Activated CD4-positive, alpha-beta T cell treated with anti-CD3 and anti-CD28 coated beads for 36 hours (primary cell): ENCODE measurements at regions not wholly inside any gene's neighbourhood (a gene's known extent, or its start where the extent isn't known, plus 50 kb on each side); places are given as distances from the start of the nearest gene placed in this dataset.
A peak's percentile ranks its signal among the peaks of the same experiment; 100 is the strongest.

Source experiments
- ATAC-seq: fragments of 200-7000 bp; cut with Tn5 transposase; one replicate; pipeline ENCODE4 v1.10.0; 2021; ENCODE audit warnings: mild to moderate bottlenecking, moderate library complexity
- CTCF ChIA-PET: fragments of 350-600 bp; sonication (Branson Sonifier 250); formaldehyde crosslinking; loops from one replicate; lab custom pipeline; 2021; ENCODE audit warnings: antibody characterized with exemption; lab: Charles Lee
- POLR2A ChIA-PET: fragments of 350-600 bp; sonication (Branson Sonifier 250); formaldehyde crosslinking; loops from one replicate; lab custom pipeline; 2021; ENCODE audit warnings: antibody characterized with exemption, inconsistent platforms; lab: Charles Lee
- DNase-seq: peaks from one replicate; pipeline ENCODE4 v3.0.0-alpha.2; 2020
- H3K27ac Mint-ChIP-seq: one replicate; pipeline ENCODE4 v1.8.0; 2021; ENCODE audit warnings: mixed read lengths
- H3K27me3 Mint-ChIP-seq: one replicate; pipeline ENCODE4 v1.8.0; 2021; ENCODE audit warnings: mixed read lengths
- H3K36me3 Mint-ChIP-seq: one replicate; pipeline ENCODE4 v1.8.0; 2021; ENCODE audit warnings: low read depth, mixed read lengths
- H3K4me1 Mint-ChIP-seq: one replicate; pipeline ENCODE4 v1.8.0; 2021; ENCODE audit warnings: mixed read lengths
- H3K4me3 Mint-ChIP-seq: one replicate; pipeline ENCODE4 v1.8.0; 2021; ENCODE audit warnings: mild to moderate bottlenecking, moderate library complexity, mixed read lengths
- H3K9me3 Mint-ChIP-seq: one replicate; pipeline ENCODE4 v1.8.0; 2021; ENCODE audit warnings: low read depth, mixed read lengths
- intact Hi-C, 2 experiments: fragments of 100-400 bp; cut with DNase I in 1 of 2; cut with micrococcal nuclease in 1 of 2; formaldehyde crosslinking; loops; one replicate each; pipeline versions ENCODE4 v1.14.2 to v1.15.1; 2022 to 2024; cut with DNase I, micrococcal nuclease

- H3K4me1 Mint-ChIP-seq, result peaks cover 22% of the 10 kb centered on the region
- CTCF ChIA-PET, result no interaction called here
- DNase-seq (no peak), ATAC-seq (no peak)
- no peaks in the 10 kb centered on the region for H3K9me3 Mint-ChIP-seq
- H3K36me3 Mint-ChIP-seq, result no peaks in the 10 kb centered on the region
- no peak overlapping the region for H3K4me3 Mint-ChIP-seq
- POLR2A ChIA-PET, result interaction anchor here (0.6 to 0.7 kb wide), 2 partner anchors 46 to 792 kb away, joined by 3 read pairs; no protein-coding TSS in a partner anchor
- H3K27ac Mint-ChIP-seq, result no peak overlapping the region
- H3K27me3 Mint-ChIP-seq, result no peaks in the 10 kb centered on the region
- intact Hi-C loops, result no loop called here
Observed at GRCh38 chr14:76974365-76974764, 54.1 kb downstream of the IRF2BPL start.

GRCh38 chr14:76971549-76971948, 57.0 kb downstream of the IRF2BPL start:
- Mint-ChIP-seq H3K9me3 (no peaks in the 10 kb centered on the region), H3K27me3 (no peaks in the 10 kb centered on the region), H3K36me3 (no peaks in the 10 kb centered on the region), H3K4me3 (no peak overlapping the region), H3K27ac (no peak overlapping the region), H3K4me1 (peaks cover 4% of the 10 kb centered on the region)
- ATAC-seq, result no peak
- CTCF ChIA-PET, result interaction anchor here (0.5 to 1.4 kb wide), 3 partner anchors 9 to 99 kb away, joined by 3 to 4 read pairs (median 4); no protein-coding TSS in a partner anchor
- intact Hi-C loops, result no loop called here
- DNase-seq, result no peak
- POLR2A ChIA-PET, result no interaction called here

GRCh38 chr14:76968621-76969063, 59.9 kb downstream of the IRF2BPL start:
- H3K4me1 Mint-ChIP-seq, result peaks cover 25% of the 10 kb centered on the region
- no peak for DNase-seq
- ATAC-seq, result no peak
- CTCF ChIA-PET, result interaction anchor here (0.6 to 1.2 kb wide), 6 partner anchors 9 to 95 kb away, joined by 3 to 4 read pairs (median 3); no protein-coding TSS in a partner anchor
- no peak overlapping the region for H3K4me3 Mint-ChIP-seq
- intact Hi-C loops, result loop anchor here in 1 of 2 experiments (10.0 kb wide), 1 partner anchor 336 kb away; no protein-coding TSS in a partner anchor
- H3K27ac Mint-ChIP-seq, result no peak overlapping the region
- POLR2A ChIA-PET, result no interaction called here
- H3K27me3 Mint-ChIP-seq, result no peaks in the 10 kb centered on the region
- H3K36me3 Mint-ChIP-seq, result no peaks in the 10 kb centered on the region
- no peaks in the 10 kb centered on the region for H3K9me3 Mint-ChIP-seq

- no peak for ATAC-seq
- Mint-ChIP-seq H3K4me1 (peaks cover 34% of the 10 kb centered on the region), H3K36me3 (no peaks in the 10 kb centered on the region), H3K27me3 (no peaks in the 10 kb centered on the region), H3K9me3 (no peaks in the 10 kb centered on the region), H3K27ac (no peak overlapping the region), H3K4me3 (no peak overlapping the region)
- ChIA-PET CTCF (interaction anchor here (0.6 to 1.1 kb wide), 4 partner anchors 24 to 96 kb away, joined by 3 to 4 read pairs (median 3); no protein-coding TSS in a partner anchor), POLR2A (no interaction called here)
- intact Hi-C loops, result loop anchor here in 1 of 2 experiments (10.0 kb wide), 1 partner anchor 337 kb away; no protein-coding TSS in a partner anchor
- no peak for DNase-seq
Observed at GRCh38 chr14:76967788-76968187, 60.7 kb downstream of the IRF2BPL start.

- Mint-ChIP-seq H3K36me3 (no peaks in the 10 kb centered on the region), H3K9me3 (no peaks in the 10 kb centered on the region), H3K4me1 (peaks cover 58% of the 10 kb centered on the region), H3K27ac (peak overlapping the region; percentile 92), H3K27me3 (no peaks in the 10 kb centered on the region), H3K4me3 (peak overlapping the region; percentile 37)
- intact Hi-C loops, result loop anchor here in 1 of 2 experiments (10.0 kb wide), 1 partner anchor 340 kb away; no protein-coding TSS in a partner anchor
- ATAC-seq (no peak), DNase-seq (no peak)
- POLR2A ChIA-PET, result no interaction called here
- CTCF ChIA-PET, result interaction anchor here (0.6 to 1.1 kb wide), 2 partner anchors 88 to 1450 kb away, joined by 3 to 8 read pairs; no protein-coding TSS in a partner anchor
Observed at GRCh38 chr14:76965232-76965631, 63.3 kb downstream of the IRF2BPL start.

GRCh38 chr14:76964695-76965094, 63.8 kb downstream of the IRF2BPL start:
- peak overlapping the region; percentile 72 for H3K27ac Mint-ChIP-seq
- no peaks in the 10 kb centered on the region for H3K36me3 Mint-ChIP-seq
- POLR2A ChIA-PET, result interaction anchor here (0.9 kb wide), 1 partner anchor 9 kb away, joined by 4 read pairs; no protein-coding TSS in a partner anchor
- no peaks in the 10 kb centered on the region for H3K27me3 Mint-ChIP-seq
- intact Hi-C loops, result loop anchor here (5.0 to 10.0 kb wide), 2 partner anchors 338 to 340 kb away; no protein-coding TSS in a partner anchor
- H3K4me3 Mint-ChIP-seq, result peak overlapping the region; percentile 24
- DNase-seq, result peak; percentile 76
- CTCF ChIA-PET, result interaction anchor here (1.1 kb wide), 1 partner anchor 89 kb away, joined by 8 read pairs; no protein-coding TSS in a partner anchor
- H3K9me3 Mint-ChIP-seq, result no peaks in the 10 kb centered on the region
- peaks cover 63% of the 10 kb centered on the region for H3K4me1 Mint-ChIP-seq
- ATAC-seq, result peak; percentile 55

- H3K4me1 Mint-ChIP-seq, result peaks cover 75% of the 10 kb centered on the region
- intact Hi-C loops, result loop anchor here (5.0 to 10.0 kb wide), 2 partner anchors 339 to 341 kb away; no protein-coding TSS in a partner anchor
- H3K36me3 Mint-ChIP-seq, result no peaks in the 10 kb centered on the region
- peak overlapping the region; percentile 99 for H3K27ac Mint-ChIP-seq
- no peaks in the 10 kb centered on the region for H3K27me3 Mint-ChIP-seq
- ChIA-PET CTCF (interaction anchor here (0.6 to 2.0 kb wide), 3 partner anchors 15 to 62 kb away, joined by 3 to 6 read pairs (median 3); no protein-coding TSS in a partner anchor), POLR2A (interaction anchor here (0.6 to 2.3 kb wide), 2 partner anchors 14 to 69 kb away, joined by 12 to 15 read pairs; no protein-coding TSS in a partner anchor)
- ATAC-seq (no peak), DNase-seq (no peak)
- no peak overlapping the region for H3K4me3 Mint-ChIP-seq
- no peaks in the 10 kb centered on the region for H3K9me3 Mint-ChIP-seq
Observed at GRCh38 chr14:76963372-76963771, 65.1 kb downstream of the IRF2BPL start.

- H3K4me3 Mint-ChIP-seq, result peak overlapping the region; percentile 62
- DNase-seq (no peak), ATAC-seq (peak; percentile 15)
- no peaks in the 10 kb centered on the region for H3K9me3 Mint-ChIP-seq
- peaks cover 86% of the 10 kb centered on the region for H3K4me1 Mint-ChIP-seq
- POLR2A ChIA-PET, result interaction anchor here (0.6 to 2.3 kb wide), 17 partner anchors 9 to 415 kb away, joined by 3 to 15 read pairs (median 5); partner anchors contain the start of genes CIPC, SAMD15 and TMED8
- peak overlapping the region; percentile 99 for H3K27ac Mint-ChIP-seq
- no peaks in the 10 kb centered on the region for H3K36me3 Mint-ChIP-seq
- intact Hi-C loops, result loop anchor here (1.0 to 10.0 kb wide), 6 partner anchors 16 to 343 kb away; partner anchors contain the start of gene IRF2BPL (in 1 of the 2)
- H3K27me3 Mint-ChIP-seq, result no peaks in the 10 kb centered on the region
- CTCF ChIA-PET, result interaction anchor here (0.5 to 2.1 kb wide), 27 partner anchors 9 to 138 kb away, joined by 3 to 13 read pairs (median 4); no protein-coding TSS in a partner anchor
Observed at GRCh38 chr14:76962303-76962660, 66.2 kb downstream of the IRF2BPL start.

GRCh38 chr14:76961631-76962302, 66.7 kb downstream of the IRF2BPL start:
- ATAC-seq (peak; percentile 90), DNase-seq (peak; percentile 100)
- Mint-ChIP-seq H3K4me1 (peaks cover 91% of the 10 kb centered on the region), H3K27ac (peak overlapping the region; percentile 99), H3K36me3 (no peaks in the 10 kb centered on the region), H3K27me3 (no peaks in the 10 kb centered on the region), H3K9me3 (no peaks in the 10 kb centered on the region), H3K4me3 (peak overlapping the region; percentile 62)
- intact Hi-C loops, result loop anchor here (1.0 to 10.0 kb wide), 6 partner anchors 17 to 343 kb away; partner anchors contain the start of gene IRF2BPL (in 1 of the 2)
- CTCF ChIA-PET, result interaction anchor here (0.6 to 2.1 kb wide), 26 partner anchors 9 to 139 kb away, joined by 3 to 13 read pairs (median 4); no protein-coding TSS in a partner anchor
- POLR2A ChIA-PET, result interaction anchor here (0.5 to 2.3 kb wide), 19 partner anchors 8 to 1441 kb away, joined by 3 to 15 read pairs (median 4); partner anchors contain the start of genes CIPC, SAMD15 and TMED8

GRCh38 chr14:76958980-76959710, 69.4 kb downstream of the IRF2BPL start:
- no peak overlapping the region for H3K4me3 Mint-ChIP-seq
- ATAC-seq (no peak), DNase-seq (peak; percentile 42)
- H3K27me3 Mint-ChIP-seq, result no peaks in the 10 kb centered on the region
- H3K27ac Mint-ChIP-seq, result peak overlapping the region; percentile 91
- intact Hi-C loops, result loop anchor here (5.0 to 10.0 kb wide), 3 partner anchors 37 to 496 kb away; partner anchors contain the start of genes AHSA1 (in 1 of the 2), GSTZ1 (in 1 of the 2), POMT2 (in 1 of the 2) and VIPAS39 (in 1 of the 2)
- CTCF ChIA-PET, result interaction anchor here (0.7 to 1.7 kb wide), 4 partner anchors 17 to 65 kb away, joined by 3 to 5 read pairs (median 3); no protein-coding TSS in a partner anchor
- peaks cover 92% of the 10 kb centered on the region for H3K4me1 Mint-ChIP-seq
- POLR2A ChIA-PET, result no interaction called here
- no peaks in the 10 kb centered on the region for H3K36me3 Mint-ChIP-seq
- no peaks in the 10 kb centered on the region for H3K9me3 Mint-ChIP-seq
